PC-3 (cell line): ENCODE measurements at regions not wholly inside any gene's neighbourhood (a gene's known extent, or its start where the extent isn't known, plus 50 kb on each side); places are given as distances from the start of the nearest gene placed in this dataset.

Experiments
- ATAC-seq: fragments of 200-7000 bp; cut with Tn5 transposase; 2 replicates; pipeline ENCODE4 v1.9.1; 2020; ENCODE audit warnings: mild to moderate bottlenecking, moderate library complexity
- BruUV-seq: library from RNA; stranded (reverse); fragments of 400-500 nt; replicated peaks from 2 replicates; lab custom pipeline; 2021; lab: Mats Ljungman, UMichigan
- CTCF ChIA-PET: fragments of 300-600 bp; sonication (Branson Sonifier 250); formaldehyde crosslinking; loops from one replicate; lab custom pipeline; 2022; ENCODE audit warnings: antibody characterized with exemption; lab: Charles Lee
- POLR2A ChIA-PET: fragments of 300-600 bp; sonication (Branson Sonifier 250); formaldehyde crosslinking; loops from one replicate; lab custom pipeline; 2022; ENCODE audit warnings: antibody characterized with exemption; ENCODE audit not compliant: unreplicated experiment; lab: Charles Lee
- DNase-seq: peaks from one replicate; pipeline ENCODE4 v3.0.0-alpha.2; 2015
- H2AFZ ChIP-seq: fragments of 300-600 bp; sonication (generic); 2 replicates; pipeline ENCODE4 v1.6.0; 2016; ENCODE audit warnings: antibody characterized with exemption, low read length
- H3F3A ChIP-seq: fragments of 300-600 bp; sonication (generic); one replicate; pipeline ENCODE4 v1.6.0; 2017; ENCODE audit warnings: antibody characterized with exemption, low read length, control low read depth, mild to moderate bottlenecking; ENCODE audit not compliant: unreplicated experiment
- H3K27ac ChIP-seq: fragments of 300-600 bp; sonication (generic); 2 replicates; pipeline ENCODE4 v1.5.1; 2016; ENCODE audit warnings: mild to moderate bottlenecking, low read length
- H3K27me3 ChIP-seq: fragments of 300-600 bp; sonication (generic); 2 replicates; pipeline ENCODE4 v1.6.1; 2016; ENCODE audit warnings: low read length, mixed read lengths
- H3K36me3 ChIP-seq: fragments of 300-600 bp; sonication (generic); 2 replicates; pipeline ENCODE4 v1.6.1; 2016; ENCODE audit warnings: low read depth, mixed run types, low read length, mixed read lengths
- H3K4me1 ChIP-seq: fragments of 300-600 bp; sonication (generic); 2 replicates; pipeline ENCODE4 v1.5.1; 2016; ENCODE audit warnings: low read length; ENCODE audit not compliant: insufficient read depth
- H3K4me2 ChIP-seq: fragments of 300-600 bp; sonication (generic); 2 replicates; pipeline ENCODE4 v1.6.0; 2016; ENCODE audit warnings: low read length
- H3K4me3 ChIP-seq: fragments of 300-600 bp; sonication (generic); 2 replicates; pipeline ENCODE4 v1.5.1; 2016; ENCODE audit warnings: mild to moderate bottlenecking, low read length, mixed read lengths
- H3K79me2 ChIP-seq: fragments of 300-600 bp; sonication (generic); 2 replicates; pipeline ENCODE4 v1.6.1; 2017; ENCODE audit warnings: low read length, mixed read lengths
- H3K9ac ChIP-seq: fragments of 300-600 bp; sonication (generic); 2 replicates; pipeline ENCODE4 v1.6.0; 2016; ENCODE audit warnings: mild to moderate bottlenecking, low read length
- H3K9me2 ChIP-seq: fragments of 300-600 bp; sonication (generic); replicated peaks from 2 replicates; pipeline ENCODE4 v1.6.1; 2016; ENCODE audit warnings: mixed run types, low read length, mixed read lengths
- H3K9me3 ChIP-seq: fragments of 300-600 bp; sonication (generic); 2 replicates; pipeline ENCODE4 v1.6.1; 2016; ENCODE audit warnings: low read length, mixed read lengths
- H4K20me1 ChIP-seq: fragments of 300-600 bp; sonication (generic); 2 replicates; pipeline ENCODE4 v1.6.1; 2016; ENCODE audit warnings: low read length, mixed read lengths
- CTCF ChIP-seq: fragments of 300-600 bp; sonication (generic); conservative IDR thresholded peaks from 2 replicates; pipeline ENCODE4 v1.5.1; 2017; ENCODE audit warnings: antibody characterized with exemption, low read depth, mild to moderate bottlenecking, low read length
- EZH2 ChIP-seq: fragments of 300-600 bp; sonication (generic); IDR thresholded peaks from one replicate; pipeline ENCODE4 v1.6.1; 2017; ENCODE audit warnings: antibody characterized with exemption, mild to moderate bottlenecking, low read length; ENCODE audit not compliant: unreplicated experiment
- EZH2phosphoT487 ChIP-seq: fragments of 300-600 bp; sonication (generic); IDR thresholded peaks from 2 replicates; pipeline ENCODE4 v1.6.1; 2018; ENCODE audit warnings: mild to moderate bottlenecking, antibody characterized with exemption, low read length, borderline replicate concordance
- intact Hi-C: fragments of 100-400 bp; cut with micrococcal nuclease; formaldehyde crosslinking; loops from 2 replicates; pipeline ENCODE4 v1.9.0; 2023

- Histone ChIP-seq H3K79me2 (no peaks in the 10 kb centered on the region), H3K27ac (no peak overlapping the region), H3K4me1 (no peaks in the 10 kb centered on the region), H3K36me3 (no peaks in the 10 kb centered on the region), H3K27me3 (no peaks in the 10 kb centered on the region), H2AFZ (no peak overlapping the region), H3F3A (no peaks in the 10 kb centered on the region), H3K9ac (no peak overlapping the region), H3K9me3 (no peaks in the 10 kb centered on the region), H4K20me1 (no peaks in the 10 kb centered on the region), H3K9me2 (no peaks in the 10 kb centered on the region), H3K4me3 (no peak overlapping the region), H3K4me2 (no peak overlapping the region)
- CTCF ChIA-PET, result no interaction called here
- BruUV-seq, result no TSS peak
- intact Hi-C loops, result no loop called here
- DNase-seq (peak; percentile 17), ATAC-seq (no peak)
- POLR2A ChIA-PET, result interaction anchor here (0.6 kb wide), 1 partner anchor 101 kb away, joined by 6 read pairs; no protein-coding TSS in a partner anchor
- TF ChIP-seq CTCF, result no peak
- no peak for TF ChIP-seq EZH2
- no peak for TF ChIP-seq EZH2phosphoT487
These were observed 356.0 kb upstream of the RASGEF1B start for GRCh38 chr4:81827577-81828202.

GRCh38 chr4:81826817-81827424 is 355.2 kb upstream of the RASGEF1B start:
- no peaks in the 10 kb centered on the region for H3F3A ChIP-seq
- no peaks in the 10 kb centered on the region for H3K79me2 ChIP-seq
- no peaks in the 10 kb centered on the region for H4K20me1 ChIP-seq
- no peak overlapping the region for H2AFZ ChIP-seq
- ChIA-PET CTCF (no interaction called here), POLR2A (no interaction called here)
- no peak for TF ChIP-seq CTCF
- TF ChIP-seq EZH2phosphoT487, result no peak
- H3K27ac ChIP-seq, result no peak overlapping the region
- no peaks in the 10 kb centered on the region for H3K9me3 ChIP-seq
- H3K27me3 ChIP-seq, result no peaks in the 10 kb centered on the region
- BruUV-seq, result no TSS peak
- no peak overlapping the region for H3K4me3 ChIP-seq
- ATAC-seq (no peak), DNase-seq (no peak)
- intact Hi-C loops, result no loop called here
- no peaks in the 10 kb centered on the region for H3K4me1 ChIP-seq
- no peaks in the 10 kb centered on the region for H3K36me3 ChIP-seq
- no peak overlapping the region for H3K4me2 ChIP-seq
- no peaks in the 10 kb centered on the region for H3K9me2 ChIP-seq
- no peak overlapping the region for H3K9ac ChIP-seq

GRCh38 chr4:81826335-81826734 is 354.6 kb upstream of the RASGEF1B start:
- no TSS peak for BruUV-seq
- no peak for ATAC-seq
- Histone ChIP-seq H3K4me1 (no peaks in the 10 kb centered on the region), H3F3A (no peaks in the 10 kb centered on the region), H3K9me3 (no peaks in the 10 kb centered on the region), H3K4me2 (no peak overlapping the region), H2AFZ (no peak overlapping the region), H3K4me3 (no peak overlapping the region), H3K27me3 (no peaks in the 10 kb centered on the region), H3K36me3 (no peaks in the 10 kb centered on the region), H3K9ac (no peak overlapping the region), H3K9me2 (no peaks in the 10 kb centered on the region), H3K79me2 (no peaks in the 10 kb centered on the region), H4K20me1 (no peaks in the 10 kb centered on the region), H3K27ac (no peak overlapping the region)
- no peak for TF ChIP-seq EZH2
- TF ChIP-seq EZH2phosphoT487, result no peak
- TF ChIP-seq CTCF, result no peak
- no peak for DNase-seq
- intact Hi-C loops, result no loop called here
- CTCF ChIA-PET, result no interaction called here
- POLR2A ChIA-PET, result no interaction called here
